ENCODE measurements at regions not wholly inside any gene's neighbourhood (a gene's known extent, or its start where the extent isn't known, plus 50 kb on each side); places are given as distances from the start of the nearest gene placed in this dataset.

GRCh38 chr4:86441175-86441936, 81.5 kb upstream of the MAPK10 start:
- no peak for TF ChIP-seq CTCF (IDR thresholded peaks at IDR 0.05; ENCODE audit: low read depth, low read length, missing input control)
- TF ChIP-seq SP1 (IDR thresholded peaks at IDR 0.05) = no peak
- no peak for TF ChIP-seq YY1 (IDR thresholded peaks at IDR 0.05)
